NOMO-1 treated with DMSO at 0.1 percent for 48 hours (cell line): ENCODE measurements at regions not wholly inside any gene's neighbourhood (a gene's known extent, or its start where the extent isn't known, plus 50 kb on each side); places are given as distances from the start of the nearest gene placed in this dataset.
"Not testable (repeated sequence)": the region's sequence is repeated elsewhere in the genome, so short reads cannot be mapped to it uniquely, and the experiment has no call there.

Experiments
- DNase-seq: peaks from one replicate; lab custom pipeline; 2025; ENCODE audit not compliant: unreplicated experiment; lab: John Stamatoyannopoulos, UW

GRCh38 chr11:45412521-45412920, 126.4 kb upstream of the SYT13 start:
- DNase-seq, result no peak

DNA sequence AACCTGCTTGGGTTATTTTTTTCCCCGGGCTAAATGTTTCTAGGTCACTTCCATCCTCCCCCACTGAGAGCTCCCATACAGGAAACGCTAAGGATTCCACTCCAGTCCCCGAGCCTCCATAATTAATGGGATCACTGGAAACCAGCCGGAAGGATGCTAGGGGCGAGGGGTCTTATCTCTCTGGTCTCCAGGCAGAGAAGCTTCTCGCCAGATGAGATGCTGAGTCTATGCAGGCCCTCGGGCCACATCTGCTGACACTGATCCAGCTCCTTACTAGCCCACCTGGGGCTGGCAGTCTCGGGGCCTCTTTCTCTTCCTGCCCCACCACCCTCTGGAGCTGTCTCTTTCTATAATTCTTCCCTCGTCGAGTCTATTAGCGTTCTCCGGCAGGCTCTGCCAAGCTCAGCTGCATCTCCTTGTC, 125.9 kb upstream of the SYT13 start:
- DNase-seq, result no peak

GRCh38 chr11:45411228-45411946, 125.2 kb upstream of the SYT13 start:
- DNase-seq, result no peak

GRCh38 chr11:45410391-45411227, 124.5 kb upstream of the SYT13 start:
- DNase-seq, result no peak

GRCh38 chr11:45409587-45409986, 123.4 kb upstream of the SYT13 start:
- DNase-seq, result no peak

- no peak for DNase-seq
Measured at GRCh38 chr11:45407226-45407625, 121.1 kb upstream of the SYT13 start.

DNA sequence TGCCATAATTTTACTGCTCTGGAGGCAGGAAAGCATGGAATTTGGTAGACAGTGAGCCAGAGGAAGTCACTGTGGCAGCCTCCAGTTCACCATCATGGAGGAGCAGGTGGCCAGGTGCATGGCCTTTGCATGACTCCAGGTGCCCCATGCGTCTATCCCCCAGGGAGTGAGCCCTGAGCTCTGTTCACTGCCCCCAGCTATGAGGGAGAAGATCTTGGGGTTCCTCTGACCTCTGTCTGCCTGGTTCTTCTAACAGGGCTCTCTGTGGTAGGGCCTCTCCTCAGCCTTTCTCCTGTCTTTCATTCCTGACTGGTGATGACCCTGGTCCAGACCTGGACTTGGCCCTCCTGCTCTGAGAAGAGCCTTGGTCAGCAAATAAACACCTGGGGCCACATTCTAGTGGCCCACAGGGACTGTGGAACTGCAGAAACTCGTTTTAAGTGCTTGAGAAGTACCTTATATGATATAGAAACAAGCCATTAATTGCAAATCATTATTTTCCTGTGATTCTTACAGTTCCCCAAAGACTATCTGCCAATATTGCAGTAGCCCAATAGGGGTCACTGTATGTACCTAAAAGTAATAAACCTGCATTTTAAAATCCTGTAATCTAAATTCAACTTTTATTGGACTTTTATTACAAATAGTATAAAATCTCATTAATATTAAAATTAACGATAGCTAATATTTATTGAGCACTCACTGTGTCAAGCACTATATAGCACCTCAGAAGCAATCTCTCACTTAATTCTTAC, 120.0 kb upstream of the SYT13 start:
- DNase-seq, result no peak

GRCh38 chr11:45403521-45403920, 117.4 kb upstream of the SYT13 start:
- DNase-seq, result not testable (repeated sequence)

DNA sequence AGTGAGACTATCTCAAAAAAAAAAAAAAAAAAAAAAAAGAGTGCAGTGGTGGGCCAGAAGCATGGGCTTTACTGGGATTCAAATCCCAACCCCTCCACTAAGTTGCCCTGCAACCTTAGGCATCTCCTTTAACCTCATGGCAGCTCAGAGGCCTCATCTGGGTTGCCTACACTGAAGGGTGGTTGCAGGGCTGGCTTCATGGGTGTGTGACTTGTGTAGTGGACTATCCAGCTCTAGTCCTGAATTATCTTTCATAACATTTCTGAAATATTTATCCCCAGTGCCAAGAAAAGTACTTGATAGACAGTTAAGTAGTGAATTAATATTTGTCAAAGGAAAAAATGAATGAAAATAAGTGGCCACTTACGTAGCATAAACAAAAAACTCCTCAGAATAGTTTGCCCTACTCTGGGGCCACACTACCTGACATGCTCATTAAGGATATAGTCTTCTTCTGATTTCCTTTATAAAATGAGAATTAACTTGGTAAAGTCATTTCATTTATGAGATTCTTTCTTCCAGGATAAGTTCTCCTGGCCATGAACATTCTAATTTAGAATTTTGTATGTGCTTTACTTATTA, 116.0 kb upstream of the SYT13 start:
- DNase-seq, result no peak

- DNase-seq, result no peak
Measured at GRCh38 chr11:45400591-45400990, 114.5 kb upstream of the SYT13 start.

DNA sequence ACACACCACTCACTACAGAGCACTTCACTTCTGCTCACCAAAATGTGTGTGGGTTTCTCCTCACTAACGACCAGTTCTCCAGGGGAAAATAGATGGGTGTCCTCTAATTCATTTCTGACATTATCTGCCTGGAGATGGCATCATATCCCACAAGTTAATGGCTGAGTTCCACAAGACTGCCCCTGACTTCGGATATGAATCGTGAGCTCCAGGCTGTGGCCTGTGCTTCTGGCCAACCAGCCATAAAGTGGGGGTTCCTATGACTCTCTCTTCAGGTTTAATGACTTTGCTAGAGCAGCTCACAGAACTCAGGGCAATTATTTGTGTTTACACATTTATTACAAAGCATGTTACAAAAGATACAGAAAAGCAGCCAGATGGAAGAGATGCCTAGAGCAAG, 113.0 kb upstream of the SYT13 start:
- no peak for DNase-seq

DNA sequence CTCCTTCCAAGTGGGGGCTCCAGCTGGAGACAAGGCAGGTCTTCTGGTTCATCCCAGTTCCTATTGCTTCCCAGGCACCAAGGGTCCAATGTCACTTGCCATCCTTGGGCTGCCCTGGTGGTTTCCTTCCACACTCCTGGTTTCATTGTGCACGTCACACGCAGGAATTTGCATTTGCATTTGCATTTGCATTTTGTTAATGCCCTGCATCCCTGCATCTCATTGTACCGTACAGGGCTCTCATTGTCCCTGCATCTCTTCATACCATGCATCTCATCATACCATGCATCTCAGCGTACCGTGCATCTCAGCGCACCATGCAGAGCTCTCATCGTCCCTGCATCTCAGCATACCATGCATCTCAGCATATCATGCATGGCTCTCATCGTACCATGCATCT, 112.2 kb upstream of the SYT13 start:
- DNase-seq, result no peak

GRCh38 chr11:45396394-45396793, 110.3 kb upstream of the SYT13 start:
- DNase-seq, result no peak

DNA sequence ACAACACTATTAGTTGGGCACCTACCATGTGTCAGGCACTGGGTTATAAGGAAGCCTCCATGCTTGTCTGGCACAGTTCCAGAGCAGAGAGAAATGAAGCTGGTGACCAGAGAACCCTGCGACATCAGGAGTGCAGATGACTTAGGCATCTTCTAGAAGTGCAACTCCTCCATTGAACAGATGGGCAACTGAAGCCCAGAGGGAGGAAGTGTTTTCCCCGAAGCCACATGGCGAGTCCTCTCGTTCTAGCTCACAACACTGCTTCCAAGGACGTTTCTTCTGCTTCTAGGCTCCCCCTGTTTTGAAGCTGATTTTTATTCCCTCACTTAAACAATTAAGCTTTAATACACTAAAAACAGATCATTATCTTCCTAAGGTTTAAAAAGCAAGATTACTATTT, 109.8 kb upstream of the SYT13 start:
- no peak for DNase-seq

DNA sequence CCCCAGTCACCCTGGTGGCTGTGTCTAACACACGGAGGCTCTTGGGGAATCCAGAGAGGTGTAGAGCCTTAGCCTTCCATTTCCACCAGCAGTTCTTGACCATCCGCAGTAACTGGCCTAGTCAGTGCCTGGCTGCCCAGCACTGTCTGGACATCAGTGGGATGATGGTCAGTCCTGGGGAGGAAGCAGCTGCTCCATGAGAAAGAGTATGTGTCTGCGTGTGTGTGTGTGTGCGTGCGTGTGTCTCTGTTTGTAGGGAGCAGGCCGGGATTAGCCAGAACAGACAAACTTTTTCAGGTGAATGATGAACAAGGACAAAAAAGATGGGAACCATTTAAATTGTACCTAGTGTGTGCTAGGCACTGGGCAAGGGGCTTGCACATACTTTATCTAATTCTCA, 109.3 kb upstream of the SYT13 start:
- DNase-seq, result no peak

GRCh38 chr11:45394294-45395085, 108.3 kb upstream of the SYT13 start:
- DNase-seq, result no peak

DNA sequence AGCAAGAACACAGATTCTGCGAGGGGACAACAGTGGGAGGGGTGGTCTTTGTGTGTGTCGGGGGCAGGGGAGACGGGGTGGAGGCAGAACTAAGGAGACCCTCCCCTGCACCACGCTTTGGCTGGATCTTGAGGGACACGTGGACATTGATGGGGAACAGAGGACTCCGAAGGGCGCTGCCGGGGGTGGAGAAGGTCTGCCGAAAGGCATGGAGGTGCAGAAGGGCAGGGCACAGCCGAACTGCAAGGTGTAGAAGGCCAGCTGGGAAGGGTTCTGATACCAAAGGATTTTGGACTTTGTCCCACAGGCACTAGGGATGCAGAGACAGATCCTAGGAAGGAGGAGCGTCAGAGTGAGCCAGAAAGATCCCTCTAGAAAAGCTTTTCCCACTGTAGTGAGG, 107.7 kb upstream of the SYT13 start:
- DNase-seq, result no peak

DNA sequence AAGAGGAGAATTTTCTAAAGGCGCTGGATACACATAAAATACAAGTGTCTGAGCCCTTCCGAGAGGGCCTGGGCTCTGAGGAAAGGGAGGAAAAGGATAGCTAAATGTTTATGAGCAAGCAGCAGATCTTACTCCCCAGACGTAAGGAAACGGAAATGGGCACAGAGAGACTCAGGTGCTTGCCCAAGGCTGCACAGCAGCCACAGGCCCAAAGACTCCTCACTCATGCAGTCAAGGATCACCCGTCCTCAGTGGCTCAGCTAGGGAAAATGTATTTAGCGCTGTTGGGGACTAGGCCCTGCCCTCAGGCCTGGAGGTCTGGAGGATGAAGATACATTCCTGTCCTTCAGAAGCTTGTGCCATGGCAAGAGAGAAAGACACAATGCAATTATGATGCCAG, 107.2 kb upstream of the SYT13 start:
- no peak for DNase-seq

DNA sequence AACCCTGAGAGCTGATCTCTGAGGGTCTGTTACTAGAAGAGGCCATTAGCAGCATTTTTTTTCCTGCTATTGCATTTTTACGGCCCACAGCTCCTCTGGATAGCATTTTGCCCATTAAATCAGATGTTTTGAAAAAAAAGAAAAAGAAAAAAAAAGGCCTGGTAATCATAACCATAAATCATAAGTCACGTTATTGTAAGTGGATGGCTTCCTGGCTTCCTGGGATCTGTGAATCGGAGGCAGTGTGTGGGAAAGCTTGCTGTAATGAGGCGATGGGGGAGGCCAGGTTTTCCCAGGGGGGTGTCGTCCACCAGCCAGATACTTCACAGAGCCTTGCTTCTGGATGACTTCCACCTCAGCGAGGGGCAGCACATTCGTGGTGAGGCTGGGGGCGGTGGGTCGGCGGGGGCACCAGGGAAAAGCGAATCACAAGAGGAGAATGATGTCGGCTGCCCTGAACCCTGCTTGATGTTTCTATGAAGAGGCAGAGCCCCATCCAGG, 106.5 kb upstream of the SYT13 start:
- DNase-seq, result no peak

DNA sequence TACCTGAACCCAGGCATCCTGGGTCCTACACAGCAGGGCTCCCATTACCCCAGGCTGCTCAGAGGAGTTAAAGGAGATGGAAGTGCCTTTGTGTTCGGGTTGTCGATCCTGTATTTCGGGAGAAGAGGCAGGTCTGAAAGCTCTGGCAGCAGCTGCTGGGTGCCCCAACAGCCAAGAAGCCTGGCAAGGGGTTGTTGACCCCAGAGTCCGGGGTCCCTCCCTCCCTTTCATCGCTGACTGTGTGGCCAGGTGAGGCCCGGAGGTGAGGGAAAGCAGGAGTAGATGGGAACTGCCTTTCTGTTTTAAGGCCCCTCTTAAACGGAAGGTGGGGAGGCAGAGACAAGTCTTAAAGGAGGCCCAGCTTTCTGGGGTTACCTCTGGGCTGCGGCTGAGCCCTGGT, 106.0 kb upstream of the SYT13 start:
- DNase-seq, result no peak
